ENCODE measurements at regions not wholly inside any gene's neighbourhood (a gene's known extent, or its start where the extent isn't known, plus 50 kb on each side); places are given as distances from the start of the nearest gene placed in this dataset.

DNA sequence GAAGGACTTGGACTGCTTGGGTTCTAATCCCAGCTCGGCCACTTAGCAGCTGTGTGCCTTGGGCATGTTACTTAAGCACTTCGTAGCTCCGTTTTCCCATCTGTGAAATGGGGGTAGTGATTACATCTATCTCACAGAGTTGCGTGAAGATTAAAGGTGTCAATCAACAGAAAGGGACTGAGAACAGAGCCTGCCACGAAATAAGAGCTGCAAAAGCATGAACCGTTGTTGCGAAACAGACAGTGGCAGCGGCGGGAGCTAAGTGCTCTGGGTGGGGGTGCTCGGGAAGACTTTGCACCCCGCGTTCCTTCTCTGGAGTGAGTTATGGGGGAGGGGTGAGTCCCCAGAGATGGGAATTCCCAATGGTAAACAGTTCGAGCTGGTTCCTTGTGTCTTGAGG lies 79.6 kb upstream of the LHX1 start:
- H3K27ac ChIP-seq = no peak overlapping the region
- no peak overlapping the region for H3K4me3 ChIP-seq
- no peaks in the 10 kb centered on the region for H3K36me3 ChIP-seq (replicated peaks; ENCODE audit: insufficient read depth, low read depth)
- no peaks in the 10 kb centered on the region for H3K79me2 ChIP-seq
- 80% methylated on average over 13 of the region's 13 CpGs for WGBS (ENCODE audit: low lambda C conversion rate, missing lambda C conversion rate)
- no peak overlapping the region for H3K4me2 ChIP-seq
- H2AFZ ChIP-seq = no peak overlapping the region
- no peak for DNase-seq (ENCODE audit: low spot score)
- H3K4me1 ChIP-seq (ENCODE audit: insufficient read depth) = no peaks in the 10 kb centered on the region
- H3K9me3 ChIP-seq (ENCODE audit: low read depth) = no peaks in the 10 kb centered on the region
- H3K27me3 ChIP-seq = peaks cover under 1% of the 10 kb centered on the region
- H3K9me2 ChIP-seq (replicated peaks; ENCODE audit: insufficient read depth) = no peaks in the 10 kb centered on the region
- H4K20me1 ChIP-seq (ENCODE audit: insufficient read depth, poor library complexity, severe bottlenecking) = no peaks in the 10 kb centered on the region
- TF ChIP-seq EZH2 (IDR thresholded peaks at IDR 0.05; ENCODE audit: borderline replicate concordance) (no peak), EZH2phosphoT487 (IDR thresholded peaks at IDR 0.05; ENCODE audit: low read depth, severe bottlenecking, unreplicated experiment) (no peak)
- TF ChIP-seq, protein P1, sequence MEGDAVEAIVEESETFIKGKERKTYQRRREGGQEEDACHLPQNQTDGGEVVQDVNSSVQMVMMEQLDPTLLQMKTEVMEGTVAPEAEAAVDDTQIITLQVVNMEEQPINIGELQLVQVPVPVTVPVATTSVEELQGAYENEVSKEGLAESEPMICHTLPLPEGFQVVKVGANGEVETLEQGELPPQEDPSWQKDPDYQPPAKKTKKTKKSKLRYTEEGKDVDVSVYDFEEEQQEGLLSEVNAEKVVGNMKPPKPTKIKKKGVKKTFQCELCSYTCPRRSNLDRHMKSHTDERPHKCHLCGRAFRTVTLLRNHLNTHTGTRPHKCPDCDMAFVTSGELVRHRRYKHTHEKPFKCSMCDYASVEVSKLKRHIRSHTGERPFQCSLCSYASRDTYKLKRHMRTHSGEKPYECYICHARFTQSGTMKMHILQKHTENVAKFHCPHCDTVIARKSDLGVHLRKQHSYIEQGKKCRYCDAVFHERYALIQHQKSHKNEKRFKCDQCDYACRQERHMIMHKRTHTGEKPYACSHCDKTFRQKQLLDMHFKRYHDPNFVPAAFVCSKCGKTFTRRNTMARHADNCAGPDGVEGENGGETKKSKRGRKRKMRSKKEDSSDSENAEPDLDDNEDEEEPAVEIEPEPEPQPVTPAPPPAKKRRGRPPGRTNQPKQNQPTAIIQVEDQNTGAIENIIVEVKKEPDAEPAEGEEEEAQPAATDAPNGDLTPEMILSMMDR (IDR thresholded peaks at IDR 0.05; ENCODE audit: poor library complexity) = no peak

GRCh38 chr17:36858119-36859002 lies 78.9 kb upstream of the LHX1 start:
- Histone ChIP-seq H3K4me3 (no peak overlapping the region), H3K36me3 (replicated peaks; ENCODE audit: insufficient read depth, low read depth) (no peaks in the 10 kb centered on the region), H3K4me2 (no peak overlapping the region), H3K9me2 (replicated peaks; ENCODE audit: insufficient read depth) (no peaks in the 10 kb centered on the region), H3K27ac (no peak overlapping the region), H4K20me1 (ENCODE audit: insufficient read depth, poor library complexity, severe bottlenecking) (no peaks in the 10 kb centered on the region), H3K9me3 (ENCODE audit: low read depth) (no peaks in the 10 kb centered on the region), H3K4me1 (ENCODE audit: insufficient read depth) (no peaks in the 10 kb centered on the region), H3K27me3 (no peaks in the 10 kb centered on the region), H3K79me2 (no peaks in the 10 kb centered on the region), H2AFZ (no peak overlapping the region)
- TF ChIP-seq EZH2phosphoT487 (IDR thresholded peaks at IDR 0.05; ENCODE audit: low read depth, severe bottlenecking, unreplicated experiment) (no peak), EZH2 (IDR thresholded peaks at IDR 0.05; ENCODE audit: borderline replicate concordance) (no peak)
- TF ChIP-seq, protein P1 (IDR thresholded peaks at IDR 0.05; ENCODE audit: poor library complexity) = no peak
- no peak for DNase-seq (ENCODE audit: low spot score)
- WGBS (ENCODE audit: low lambda C conversion rate, missing lambda C conversion rate) = 92% methylated on average over 20 of the region's 20 CpGs

DNA sequence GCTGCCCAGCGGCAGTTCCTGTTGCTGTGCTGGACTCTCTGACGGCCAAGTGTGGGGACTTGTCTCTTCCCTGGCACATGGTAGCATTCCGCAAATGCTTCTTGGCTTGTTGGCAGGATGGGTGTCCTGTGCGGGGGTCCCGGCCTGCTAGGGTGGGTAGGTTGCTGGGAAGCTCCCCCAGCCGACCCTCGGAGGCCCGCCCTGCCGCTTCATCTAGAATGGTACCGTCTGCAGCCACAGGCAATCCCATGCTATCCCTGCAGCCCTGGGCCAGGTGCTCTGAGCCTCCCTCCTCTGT lies 78.3 kb upstream of the LHX1 start:
- WGBS (ENCODE audit: low lambda C conversion rate, missing lambda C conversion rate) = 95% methylated on average over 10 of the region's 10 CpGs

More for the DNA sequence above, 78.3 kb upstream of the LHX1 start:
- no peak for DNase-seq (ENCODE audit: low spot score)
- H3K9me2 ChIP-seq (replicated peaks; ENCODE audit: insufficient read depth) = no peaks in the 10 kb centered on the region
- no peak overlapping the region for H2AFZ ChIP-seq
- no peak overlapping the region for H3K4me3 ChIP-seq
- H3K4me2 ChIP-seq = no peak overlapping the region
- H3K27ac ChIP-seq = no peak overlapping the region
- no peaks in the 10 kb centered on the region for H3K9me3 ChIP-seq (ENCODE audit: low read depth)
- no peaks in the 10 kb centered on the region for H4K20me1 ChIP-seq (ENCODE audit: insufficient read depth, poor library complexity, severe bottlenecking)
- H3K4me1 ChIP-seq (ENCODE audit: insufficient read depth) = no peaks in the 10 kb centered on the region
- no peaks in the 10 kb centered on the region for H3K36me3 ChIP-seq (replicated peaks; ENCODE audit: insufficient read depth, low read depth)
- no peaks in the 10 kb centered on the region for H3K79me2 ChIP-seq
- TF ChIP-seq EZH2 (IDR thresholded peaks at IDR 0.05; ENCODE audit: borderline replicate concordance) (no peak), EZH2phosphoT487 (IDR thresholded peaks at IDR 0.05; ENCODE audit: low read depth, severe bottlenecking, unreplicated experiment) (no peak)
- TF ChIP-seq, protein P1 (IDR thresholded peaks at IDR 0.05; ENCODE audit: poor library complexity) = no peak
- H3K27me3 ChIP-seq = no peaks in the 10 kb centered on the region

Data from hepatocyte (in vitro differentiated cells).